ENCODE measurements at regions not wholly inside any gene's neighbourhood (a gene's known extent, or its start where the extent isn't known, plus 50 kb on each side); places are given as distances from the start of the nearest gene placed in this dataset.

DNA sequence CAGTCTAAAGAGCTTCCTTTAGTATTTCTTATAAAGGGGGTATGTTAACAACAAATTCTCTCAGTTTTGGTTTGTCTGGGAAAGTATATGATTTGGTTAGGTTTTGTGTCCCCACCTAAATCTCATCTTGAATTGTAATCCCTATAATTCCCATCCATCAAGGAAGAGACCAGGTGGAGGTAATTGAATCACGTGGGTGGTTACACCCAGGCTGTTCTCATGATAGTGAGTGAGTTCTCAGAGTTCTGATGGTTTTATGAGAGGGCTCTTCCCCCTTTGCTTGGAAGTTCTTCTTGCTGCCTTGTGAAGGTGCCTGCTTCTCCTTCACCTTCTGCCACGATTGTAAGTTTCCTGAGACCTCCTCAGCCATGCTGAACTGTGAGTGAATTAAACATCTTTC is 109.1 kb downstream of the MACIR start:
- H4K20me1 ChIP-seq (ENCODE audit: insufficient read depth, low read length) = no peaks in the 10 kb centered on the region
- no peak overlapping the region for H2AK9ac ChIP-seq (replicated peaks; ENCODE audit: low read depth, low read length, poor library complexity)
- H3K9me3 ChIP-seq (ENCODE audit: control insufficient read depth, insufficient read depth, low read length) = no peaks in the 10 kb centered on the region
- no peak overlapping the region for H3K4me2 ChIP-seq (ENCODE audit: low read depth, low read length)
- no peak overlapping the region for H2AFZ ChIP-seq (replicated peaks; ENCODE audit: low read length, poor library complexity)
- no peak overlapping the region for H4K8ac ChIP-seq (ENCODE audit: low read depth in 2 of 2, low read length in 2 of 2)
- no peak for ATAC-seq (ENCODE audit: low read depth)
- H3K27ac ChIP-seq (ENCODE audit: insufficient read depth, low read length) = no peak overlapping the region
- intact Hi-C loops (cut with micrococcal nuclease) = no loop called here
- H3K56ac ChIP-seq (ENCODE audit: extremely low read depth, insufficient read depth, low read length) = no peak overlapping the region
- no peak overlapping the region for H3K4me3 ChIP-seq (ENCODE audit: insufficient read depth, low read depth, low read length)
- dilution Hi-C loops (cut with HindIII; ENCODE audit: low sequenced_read_pairs, unreplicated experiment) = no loop called here
- BruUV-seq (replicated peaks) = no TSS peak
- no peak for TF ChIP-seq BHLHE40 (IDR thresholded peaks at IDR 0.05; ENCODE audit: low read depth, low read length)
- TF ChIP-seq MAZ (IDR thresholded peaks at IDR 0.05; ENCODE audit: borderline replicate concordance, low read depth, low read length) = no peak
- TF ChIP-seq NFE2L2 (IDR thresholded peaks at IDR 0.05; ENCODE audit: low read depth, low read length) = no peak
- no peak for TF ChIP-seq SMC3 (IDR thresholded peaks at IDR 0.05; ENCODE audit: low read depth, low read length)
- TF ChIP-seq MXI1 (IDR thresholded peaks at IDR 0.05; ENCODE audit: borderline replicate concordance, low read depth, low read length) = no peak
- TF ChIP-seq RFX5 (IDR thresholded peaks at IDR 0.05; ENCODE audit: low read depth, low read length) = no peak
- no peak for TF ChIP-seq CHD1 (IDR thresholded peaks at IDR 0.05; ENCODE audit: low read depth, low read length)
- TF ChIP-seq RCOR1 (IDR thresholded peaks at IDR 0.05; ENCODE audit: insufficient replicate concordance, low read length) = no peak
- TF ChIP-seq, protein P1, sequence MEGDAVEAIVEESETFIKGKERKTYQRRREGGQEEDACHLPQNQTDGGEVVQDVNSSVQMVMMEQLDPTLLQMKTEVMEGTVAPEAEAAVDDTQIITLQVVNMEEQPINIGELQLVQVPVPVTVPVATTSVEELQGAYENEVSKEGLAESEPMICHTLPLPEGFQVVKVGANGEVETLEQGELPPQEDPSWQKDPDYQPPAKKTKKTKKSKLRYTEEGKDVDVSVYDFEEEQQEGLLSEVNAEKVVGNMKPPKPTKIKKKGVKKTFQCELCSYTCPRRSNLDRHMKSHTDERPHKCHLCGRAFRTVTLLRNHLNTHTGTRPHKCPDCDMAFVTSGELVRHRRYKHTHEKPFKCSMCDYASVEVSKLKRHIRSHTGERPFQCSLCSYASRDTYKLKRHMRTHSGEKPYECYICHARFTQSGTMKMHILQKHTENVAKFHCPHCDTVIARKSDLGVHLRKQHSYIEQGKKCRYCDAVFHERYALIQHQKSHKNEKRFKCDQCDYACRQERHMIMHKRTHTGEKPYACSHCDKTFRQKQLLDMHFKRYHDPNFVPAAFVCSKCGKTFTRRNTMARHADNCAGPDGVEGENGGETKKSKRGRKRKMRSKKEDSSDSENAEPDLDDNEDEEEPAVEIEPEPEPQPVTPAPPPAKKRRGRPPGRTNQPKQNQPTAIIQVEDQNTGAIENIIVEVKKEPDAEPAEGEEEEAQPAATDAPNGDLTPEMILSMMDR (conservative IDR thresholded peaks at IDR 0.05; ENCODE audit: low read depth, low read length) = no peak
- TF ChIP-seq, protein P2, sequence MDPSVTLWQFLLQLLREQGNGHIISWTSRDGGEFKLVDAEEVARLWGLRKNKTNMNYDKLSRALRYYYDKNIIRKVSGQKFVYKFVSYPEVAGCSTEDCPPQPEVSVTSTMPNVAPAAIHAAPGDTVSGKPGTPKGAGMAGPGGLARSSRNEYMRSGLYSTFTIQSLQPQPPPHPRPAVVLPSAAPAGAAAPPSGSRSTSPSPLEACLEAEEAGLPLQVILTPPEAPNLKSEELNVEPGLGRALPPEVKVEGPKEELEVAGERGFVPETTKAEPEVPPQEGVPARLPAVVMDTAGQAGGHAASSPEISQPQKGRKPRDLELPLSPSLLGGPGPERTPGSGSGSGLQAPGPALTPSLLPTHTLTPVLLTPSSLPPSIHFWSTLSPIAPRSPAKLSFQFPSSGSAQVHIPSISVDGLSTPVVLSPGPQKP (IDR thresholded peaks at IDR 0.05; ENCODE audit: borderline replicate concordance, low read depth, low read length) = no peak
- no peak for TF ChIP-seq CEBPB (IDR thresholded peaks at IDR 0.05; ENCODE audit: low read depth, low read length)
- TF ChIP-seq POLR2A (IDR thresholded peaks at IDR 0.05; ENCODE audit: low read depth, low read length) = no peak
- peaks cover 4% of the 10 kb centered on the region for H3K4me1 ChIP-seq (ENCODE audit: control insufficient read depth, insufficient read depth, low read length)
- H2AK5ac ChIP-seq (ENCODE audit: low read depth, low read length) = no peak overlapping the region
- H2BK5ac ChIP-seq (ENCODE audit: low read depth, low read length, poor library complexity, severe bottlenecking) = no peak overlapping the region
- H3K18ac ChIP-seq (ENCODE audit: low read depth, low read length) = no peak overlapping the region
- H3K23ac ChIP-seq (ENCODE audit: low read depth, low read length) = no peak overlapping the region
- no CpG with 5 or more reads among the region's 2 CpGs for WGBS, 2 experiments (ENCODE audit: extremely low coverage in 2 of 2, insufficient read length in 1 of 2)
- no peak overlapping the region for H4K5ac ChIP-seq (ENCODE audit: low read depth, low read length)
- no peak overlapping the region for H2BK120ac ChIP-seq (ENCODE audit: low read depth, low read length)
- H2BK15ac ChIP-seq (ENCODE audit: low read depth, low read length) = no peak overlapping the region
- H2BK20ac ChIP-seq (ENCODE audit: low read depth, low read length) = no peak overlapping the region
- no peaks in the 10 kb centered on the region for H3K79me1 ChIP-seq (ENCODE audit: low read depth in 1 of 2, low read length in 2 of 2)
- CTCF ChIA-PET = no interaction called here
- no peaks in the 10 kb centered on the region for H3K27me3 ChIP-seq (ENCODE audit: control insufficient read depth, insufficient read depth, low read length)
- no peak overlapping the region for H3K4ac ChIP-seq (ENCODE audit: low read depth, low read length)
- no peaks in the 10 kb centered on the region; the same call in 1 of the 2 replicates for H3K9me1 ChIP-seq (ENCODE audit: insufficient read depth, low read length)
- no peaks in the 10 kb centered on the region for H3K36me3 ChIP-seq (ENCODE audit: control insufficient read depth, insufficient read depth, low read length)
- H3K9ac ChIP-seq (ENCODE audit: low read depth, low read length) = no peak overlapping the region
- POLR2A ChIA-PET (ENCODE audit: unreplicated experiment) = no interaction called here
- H4K91ac ChIP-seq (ENCODE audit: insufficient read depth, low read depth, low read length) = no peak overlapping the region
- in situ Hi-C loops (cut with MboI; ENCODE audit: low sequenced_read_pairs) = no loop called here
- no peak for DNase-seq
- no peak overlapping the region for H3K14ac ChIP-seq (replicated peaks; ENCODE audit: low read depth, low read length)
